B cell (primary cell): ENCODE measurements at regions not wholly inside any gene's neighbourhood (a gene's known extent, or its start where the extent isn't known, plus 50 kb on each side); places are given as distances from the start of the nearest gene placed in this dataset.

Experiments
- ATAC-seq: fragments of 200-7000 bp; cut with Tn5 transposase; one replicate; pipeline ENCODE4 v1.10.0; 2021; ENCODE audit warnings: low read depth, mild to moderate bottlenecking, moderate number of reproducible peaks, moderate library complexity
- CTCF ChIA-PET: fragments of 350-600 bp; sonication (Branson Sonifier 250); formaldehyde crosslinking; loops from one replicate; lab custom pipeline; 2021; ENCODE audit warnings: antibody characterized with exemption, inconsistent platforms; lab: Charles Lee
- POLR2A ChIA-PET: fragments of 350-600 bp; sonication (Branson Sonifier 250); formaldehyde crosslinking; loops from one replicate; lab custom pipeline; 2021; ENCODE audit warnings: antibody characterized with exemption; lab: Charles Lee
- DNase-seq: peaks from one replicate; pipeline ENCODE4 v3.0.0; 2013
- H2AFZ ChIP-seq: 2 replicates; pipeline ENCODE4 v1.6.1; 2012; ENCODE audit warnings: mild to moderate bottlenecking, low read depth, low read length; ENCODE audit not compliant: insufficient read depth, poor library complexity, severe bottlenecking
- H3K27ac ChIP-seq, 2 donors: 1 replicate in 1 of 2; 2 replicates in 1 of 2; pipeline ENCODE4 v1.5.1; 2012 to 2013; ENCODE audit warnings: low read length in 2 of 2, mild to moderate bottlenecking in 2 of 2, moderate library complexity in 1 of 2
- H3K27me3 ChIP-seq, 4 experiments: fragments of 200-600 bp in 1 of 4; sonication (generic) in 1 of 4; replicated peaks in 1 of 4; 1 replicate in 2 of 4; 2 replicates in 2 of 4; pipeline versions ENCODE4 v1.6.1 to v1.7.0; 2013 to 2016; ENCODE audit warnings: low read length in 3 of 4, mild to moderate bottlenecking in 2 of 4, mixed read lengths in 1 of 4, moderate library complexity in 1 of 4; ENCODE audit not compliant: insufficient read depth in 4 of 4, control insufficient read depth in 3 of 4; ENCODE audit errors: control extremely low read depth in 1 of 4
- H3K36me3 ChIP-seq, 2 experiments: replicated peaks in 1 of 2; 1 replicate in 1 of 2; 2 replicates in 1 of 2; pipeline versions ENCODE4 v1.6.1 to v1.7.1; 2013; ENCODE audit warnings: low read length in 1 of 2; ENCODE audit not compliant: insufficient read depth in 2 of 2, control insufficient read depth in 1 of 2; ENCODE audit errors: control extremely low read depth in 1 of 2, extremely low read depth in 1 of 2
- H3K4me1 ChIP-seq, 2 donors: fragments of 200-600 bp in 1 of 2; sonication (generic) in 1 of 2; 1 replicate in 1 of 2; 2 replicates in 1 of 2; pipeline versions ENCODE4 v1.5.1 to v1.6.1; 2013 to 2017; ENCODE audit warnings: low read length in 2 of 2; ENCODE audit not compliant: control insufficient read depth in 2 of 2, insufficient read depth in 2 of 2
- H3K4me2 ChIP-seq: replicated peaks from 2 replicates; pipeline ENCODE3; 2012; ENCODE audit warnings: mild to moderate bottlenecking, low read depth, low read length; ENCODE audit not compliant: poor library complexity, severe bottlenecking
- H3K4me3 ChIP-seq, 5 experiments: fragments of 200-600 bp in 1 of 5; sonication (generic) in 1 of 5; 1 replicate in 3 of 5; 2 replicates in 2 of 5; pipeline versions ENCODE4 v1.5.1 to v1.7.0; 2011 to 2016; ENCODE audit warnings: low read length in 4 of 5, mild to moderate bottlenecking in 4 of 5, low read depth in 2 of 5, control low read depth in 1 of 5, moderate library complexity in 1 of 5; ENCODE audit not compliant: insufficient read depth in 1 of 5; ENCODE audit errors: control extremely low read depth in 1 of 5, extremely low read depth in 1 of 5
- H3K79me2 ChIP-seq: fragments of 200-600 bp; sonication (generic); one replicate; pipeline ENCODE4 v1.6.0; 2016; ENCODE audit warnings: low read length; ENCODE audit not compliant: control insufficient read depth, insufficient read depth
- H3K9ac ChIP-seq: fragments of 200-600 bp; sonication (generic); 2 replicates; pipeline ENCODE4 v1.6.1; 2017; ENCODE audit warnings: mild to moderate bottlenecking, low read length, moderate library complexity
- H3K9me3 ChIP-seq, 3 donors: one replicate each; pipeline versions ENCODE4 v1.6.1 to v1.7.1; 2013; ENCODE audit warnings: low read length in 2 of 3; ENCODE audit not compliant: control insufficient read depth in 2 of 3, insufficient read depth in 1 of 3; ENCODE audit errors: control extremely low read depth in 1 of 3
- H4K20me1 ChIP-seq: 2 replicates; pipeline ENCODE4 v1.6.0; 2012; ENCODE audit warnings: mild to moderate bottlenecking, low read length; ENCODE audit not compliant: insufficient read depth, control insufficient read depth, poor library complexity, severe bottlenecking
- H3K27ac Mint-ChIP-seq: one replicate; pipeline ENCODE4 v1.8.0; 2021; ENCODE audit warnings: mixed read lengths
- H3K27me3 Mint-ChIP-seq: one replicate; pipeline ENCODE4 v1.8.0; 2021; ENCODE audit warnings: mixed read lengths
- H3K4me1 Mint-ChIP-seq: one replicate; pipeline ENCODE4 v1.8.0; 2021; ENCODE audit warnings: mixed read lengths
- H3K4me3 Mint-ChIP-seq: one replicate; pipeline ENCODE4 v1.8.0; 2021; ENCODE audit warnings: mixed read lengths
- H3K9me3 Mint-ChIP-seq: one replicate; pipeline ENCODE4 v1.8.0; 2022; ENCODE audit warnings: mixed read lengths; ENCODE audit not compliant: insufficient read depth
- CTCF ChIP-seq: fragments of 200-600 bp; IDR thresholded peaks from one replicate; pipeline ENCODE4 v1.8.0; 2022; ENCODE audit warnings: antibody characterized with exemption, mild to moderate bottlenecking
- EZH2 ChIP-seq: IDR thresholded peaks from 2 replicates; pipeline ENCODE4 v1.6.1; 2012; ENCODE audit warnings: borderline replicate concordance, low read depth, mild to moderate bottlenecking, moderate library complexity, low read length; ENCODE audit not compliant: insufficient read depth, poor library complexity, severe bottlenecking
- intact Hi-C: fragments of 100-400 bp; cut with micrococcal nuclease; formaldehyde crosslinking; loops from one replicate; pipeline ENCODE4 v1.10.0; 2022

- ATAC-seq: no peak
- Histone ChIP-seq H3K27ac (no peak overlapping the region), H3K9ac (no peak overlapping the region), H3K4me1 (no peaks in the 10 kb centered on the region), H3K79me2 (no peaks in the 10 kb centered on the region), H3K9me3 (peaks cover 0 to 18% (median 16%) of the 10 kb centered on the region in 3 donors), H3K4me3 (no peak overlapping the region), H4K20me1 (no peaks in the 10 kb centered on the region), H3K36me3 (no peaks in the 10 kb centered on the region), H3K4me2 (no peak overlapping the region), H2AFZ (no peak overlapping the region), H3K27me3 (no peaks in the 10 kb centered on the region)
- no peak overlapping the region for H3K27ac Mint-ChIP-seq
- intact Hi-C loops: no loop called here
- no peak for TF ChIP-seq CTCF
- no peak for TF ChIP-seq EZH2
- H3K4me3 Mint-ChIP-seq: no peak overlapping the region
- peaks cover 9% of the 10 kb centered on the region for H3K9me3 Mint-ChIP-seq
- no peaks in the 10 kb centered on the region for H3K27me3 Mint-ChIP-seq
- ChIA-PET CTCF (interaction anchor here (0.8 kb wide), 1 partner anchor 9 kb away, joined by 3 read pairs; no protein-coding TSS in a partner anchor), POLR2A (no interaction called here)
- peaks cover 5% of the 10 kb centered on the region for H3K4me1 Mint-ChIP-seq
- no peak for DNase-seq
These were observed 51.3 kb upstream of the KAT6B start for GRCh38 chr10:74775099-74775498.
